ENCODE measurements at regions not wholly inside any gene's neighbourhood (a gene's known extent, or its start where the extent isn't known, plus 50 kb on each side); places are given as distances from the start of the nearest gene placed in this dataset.

DNA sequence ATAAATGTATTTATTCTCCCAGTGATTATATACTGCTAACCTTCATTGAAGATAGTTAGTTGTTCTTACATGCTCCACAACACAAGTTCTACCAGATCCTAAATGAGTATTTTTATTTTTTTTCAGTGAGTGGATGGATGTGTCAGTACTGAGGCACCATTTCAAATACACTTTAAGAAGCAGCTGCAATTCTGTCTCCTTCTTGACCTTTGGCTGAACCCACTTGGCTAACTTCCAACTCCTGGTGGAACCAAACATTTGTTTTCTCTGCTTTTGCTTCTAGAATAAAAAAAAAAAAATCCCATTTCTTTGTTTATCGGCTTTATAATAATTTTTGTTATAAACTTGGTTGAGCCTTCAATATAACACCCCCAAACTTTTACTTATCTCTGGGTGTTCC is 458.3 kb upstream of the MAP3K7 start:
- DNase-seq (ENCODE audit: low read depth, low spot score), result no peak
- ChIA-PET CTCF (no interaction called here), POLR2A (no interaction called here)
- Histone ChIP-seq H3K9me3 (ENCODE audit: control insufficient read depth, insufficient read depth, low read length) (no peaks in the 10 kb centered on the region), H3K27me3 (ENCODE audit: control insufficient read depth, insufficient read depth, low read length) (no peaks in the 10 kb centered on the region), H3K27ac (ENCODE audit: low read depth, low read length) (no peak overlapping the region), H3K4me3 (ENCODE audit: low read depth, low read length) (no peak overlapping the region)
- TF ChIP-seq, protein P1, sequence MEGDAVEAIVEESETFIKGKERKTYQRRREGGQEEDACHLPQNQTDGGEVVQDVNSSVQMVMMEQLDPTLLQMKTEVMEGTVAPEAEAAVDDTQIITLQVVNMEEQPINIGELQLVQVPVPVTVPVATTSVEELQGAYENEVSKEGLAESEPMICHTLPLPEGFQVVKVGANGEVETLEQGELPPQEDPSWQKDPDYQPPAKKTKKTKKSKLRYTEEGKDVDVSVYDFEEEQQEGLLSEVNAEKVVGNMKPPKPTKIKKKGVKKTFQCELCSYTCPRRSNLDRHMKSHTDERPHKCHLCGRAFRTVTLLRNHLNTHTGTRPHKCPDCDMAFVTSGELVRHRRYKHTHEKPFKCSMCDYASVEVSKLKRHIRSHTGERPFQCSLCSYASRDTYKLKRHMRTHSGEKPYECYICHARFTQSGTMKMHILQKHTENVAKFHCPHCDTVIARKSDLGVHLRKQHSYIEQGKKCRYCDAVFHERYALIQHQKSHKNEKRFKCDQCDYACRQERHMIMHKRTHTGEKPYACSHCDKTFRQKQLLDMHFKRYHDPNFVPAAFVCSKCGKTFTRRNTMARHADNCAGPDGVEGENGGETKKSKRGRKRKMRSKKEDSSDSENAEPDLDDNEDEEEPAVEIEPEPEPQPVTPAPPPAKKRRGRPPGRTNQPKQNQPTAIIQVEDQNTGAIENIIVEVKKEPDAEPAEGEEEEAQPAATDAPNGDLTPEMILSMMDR (IDR thresholded peaks at IDR 0.05; ENCODE audit: low read depth, low read length), result no peak

DNA sequence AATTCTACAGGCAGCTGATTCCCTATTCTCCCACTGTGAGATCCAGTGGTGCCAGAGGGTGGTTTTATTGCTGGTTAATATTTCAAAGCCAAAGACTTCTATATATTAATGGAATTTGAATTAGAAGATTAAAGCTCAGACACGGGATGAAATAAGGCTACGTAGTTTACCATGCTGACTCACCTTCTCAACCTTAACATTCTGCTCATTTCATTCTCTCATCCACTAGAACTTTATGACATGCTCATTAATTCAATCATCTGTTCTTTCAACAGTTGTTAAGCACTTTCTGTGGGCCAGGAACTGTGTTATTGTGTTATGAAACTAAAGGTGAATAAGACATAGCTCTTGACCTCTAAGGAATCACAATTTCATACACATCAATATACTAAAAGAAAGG is 456.9 kb upstream of the MAP3K7 start:
- TF ChIP-seq, protein P1 (IDR thresholded peaks at IDR 0.05; ENCODE audit: low read depth, low read length), result no peak
- Histone ChIP-seq H3K27ac (ENCODE audit: low read depth, low read length) (no peak overlapping the region), H3K9me3 (ENCODE audit: control insufficient read depth, insufficient read depth, low read length) (no peaks in the 10 kb centered on the region), H3K27me3 (ENCODE audit: control insufficient read depth, insufficient read depth, low read length) (no peaks in the 10 kb centered on the region), H3K4me3 (ENCODE audit: low read depth, low read length) (no peak overlapping the region)
- ChIA-PET POLR2A (no interaction called here), CTCF (no interaction called here)
- no peak for DNase-seq (ENCODE audit: low read depth, low spot score)

DNA sequence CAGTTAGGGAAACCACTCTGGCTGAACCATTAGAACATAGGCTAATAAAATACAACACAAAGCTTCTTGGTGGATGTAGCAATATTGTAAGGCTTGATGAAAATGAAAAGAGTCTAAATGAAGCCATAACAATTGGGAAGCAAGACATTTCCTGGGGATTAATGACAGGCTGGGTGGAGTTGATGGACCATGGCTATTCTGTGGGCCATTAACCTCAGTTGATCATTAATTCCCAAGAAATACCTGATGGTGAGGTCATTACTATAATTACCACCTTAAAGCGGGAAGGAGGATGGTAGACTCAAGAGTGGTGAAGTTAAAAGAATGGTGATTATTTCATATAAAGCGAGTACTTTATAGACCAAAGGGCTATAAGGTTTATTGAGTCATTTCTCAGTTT is 455.8 kb upstream of the MAP3K7 start:
- POLR2A ChIA-PET, result no interaction called here
- Histone ChIP-seq H3K27me3 (ENCODE audit: control insufficient read depth, insufficient read depth, low read length) (no peaks in the 10 kb centered on the region), H3K27ac (ENCODE audit: low read depth, low read length) (no peak overlapping the region), H3K9me3 (ENCODE audit: control insufficient read depth, insufficient read depth, low read length) (no peaks in the 10 kb centered on the region), H3K4me3 (ENCODE audit: low read depth, low read length) (no peak overlapping the region)
- CTCF ChIA-PET, result no interaction called here
- TF ChIP-seq, protein P1 (IDR thresholded peaks at IDR 0.05; ENCODE audit: low read depth, low read length), result no peak
- no peak for DNase-seq (ENCODE audit: low read depth, low spot score)

DNA sequence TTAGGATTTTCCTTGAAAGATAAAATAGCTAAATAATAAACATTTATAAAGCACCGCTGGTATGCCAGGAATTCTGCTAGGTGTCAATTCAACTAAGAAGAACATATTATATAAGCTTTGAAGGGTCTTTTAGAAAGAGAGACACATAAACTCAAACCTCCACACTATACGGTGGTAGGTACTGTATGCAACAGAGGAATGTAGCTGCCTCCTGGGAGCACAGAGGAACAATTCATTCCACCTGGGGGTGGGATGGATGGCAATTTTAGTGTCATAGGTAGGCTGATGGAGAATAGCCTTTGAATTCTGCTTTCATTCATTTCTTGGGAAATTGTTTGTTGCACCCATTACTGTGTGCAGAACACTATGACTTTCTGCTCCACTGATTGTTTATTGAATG is 447.1 kb upstream of the MAP3K7 start:
- H3K27ac ChIP-seq (ENCODE audit: low read depth, low read length), result no peak overlapping the region
- POLR2A ChIA-PET, result no interaction called here
- no peak overlapping the region for H3K4me3 ChIP-seq (ENCODE audit: low read depth, low read length)
- H3K9me3 ChIP-seq (ENCODE audit: control insufficient read depth, insufficient read depth, low read length), result no peaks in the 10 kb centered on the region
- no peak for DNase-seq (ENCODE audit: low read depth, low spot score)
- H3K27me3 ChIP-seq (ENCODE audit: control insufficient read depth, insufficient read depth, low read length), result no peaks in the 10 kb centered on the region
- TF ChIP-seq, protein P1 (IDR thresholded peaks at IDR 0.05; ENCODE audit: low read depth, low read length), result no peak
- CTCF ChIA-PET, result no interaction called here

DNA sequence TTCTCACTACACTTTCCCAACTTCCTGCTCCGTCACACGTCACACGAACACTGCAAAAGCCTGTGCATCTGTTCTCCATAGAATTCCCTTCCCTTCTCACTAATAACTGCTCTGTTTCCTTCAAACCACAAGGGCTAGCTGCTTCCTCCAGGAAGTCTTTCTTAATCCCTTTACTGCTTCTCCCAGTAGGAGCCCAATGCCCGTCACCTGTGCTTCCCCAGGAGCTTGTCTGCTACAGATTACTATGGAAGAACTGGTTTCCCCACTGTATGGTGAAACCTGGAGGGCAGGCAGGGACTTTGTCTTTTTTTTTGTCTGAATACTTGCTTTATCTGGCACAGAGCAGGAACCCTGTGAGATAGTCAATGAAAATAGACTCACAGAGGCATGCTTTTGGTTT is 444.7 kb upstream of the MAP3K7 start:
- Histone ChIP-seq H3K27ac (ENCODE audit: low read depth, low read length) (no peak overlapping the region), H3K4me3 (ENCODE audit: low read depth, low read length) (no peak overlapping the region), H3K27me3 (ENCODE audit: control insufficient read depth, insufficient read depth, low read length) (no peaks in the 10 kb centered on the region), H3K9me3 (ENCODE audit: control insufficient read depth, insufficient read depth, low read length) (no peaks in the 10 kb centered on the region)
- TF ChIP-seq, protein P1 (IDR thresholded peaks at IDR 0.05; ENCODE audit: low read depth, low read length), result no peak
- CTCF ChIA-PET, result interaction anchor here (1.1 kb wide), 1 partner anchor 50 kb away, joined by 3 read pairs; no protein-coding TSS in a partner anchor
- no peak for DNase-seq (ENCODE audit: low read depth, low spot score)
- POLR2A ChIA-PET, result no interaction called here

Measured in AG04450 (cell line).